SK-N-SH (cell line): ENCODE measurements at regions not wholly inside any gene's neighbourhood (a gene's known extent, or its start where the extent isn't known, plus 50 kb on each side); places are given as distances from the start of the nearest gene placed in this dataset.

Experiments used
- CTCF ChIA-PET: fragments of 300-600, 350-600 bp; formaldehyde crosslinking; extraction: SDS; loops from one replicate; lab custom pipeline; 2021; lab: Yijun Ruan, JAX
- POLR2A ChIA-PET: fragments of 350-600 bp; sonication (Branson Sonifier 250); formaldehyde crosslinking; extraction: SDS; loops from one replicate; lab custom pipeline; 2020; ENCODE audit warnings: antibody characterized with exemption, inconsistent platforms; lab: Yijun Ruan, JAX
- DNase-seq: peaks from one replicate; pipeline ENCODE4 v3.0.0; 2012
- H2AFZ ChIP-seq: fragments of 200-600 bp; sonication (generic); 2 replicates; pipeline ENCODE4 v1.8.1; 2016; ENCODE audit warnings: antibody characterized with exemption, mild to moderate bottlenecking, low read depth
- H3F3A ChIP-seq: fragments of 200-600 bp; sonication (generic); replicated peaks from 2 replicates; pipeline ENCODE3; 2016; ENCODE audit warnings: antibody characterized with exemption, mild to moderate bottlenecking; ENCODE audit not compliant: insufficient read depth
- H3K27ac ChIP-seq, 2 experiments: fragments of 200-500 bp in 1 of 2; fragments of 200-600 bp in 1 of 2; sonication (Bioruptor generic) in 1 of 2; sonication (generic), shearing (Covaris generic) in 1 of 2; 2 replicates each; pipeline versions ENCODE4 v1.5.1 to v1.6.1; 2014 to 2016; ENCODE audit warnings: low read depth in 2 of 2, inconsistent platforms in 1 of 2, low read length in 1 of 2, mild to moderate bottlenecking in 1 of 2, mixed read lengths in 1 of 2
- H3K27me3 ChIP-seq: fragments of 200-600 bp; sonication (generic), shearing (Covaris generic); 2 replicates; pipeline ENCODE4 v1.6.1; 2016; ENCODE audit warnings: mixed run types; ENCODE audit not compliant: insufficient read depth
- H3K36me3 ChIP-seq, 2 experiments: fragments of 200-500 bp in 1 of 2; fragments of 200-600 bp in 1 of 2; sonication (Bioruptor generic) in 1 of 2; sonication (generic) in 1 of 2; replicated peaks in 1 of 2; 2 replicates each; pipeline versions ENCODE3 to v1.5.1; 2014 to 2016; ENCODE audit warnings: low read length in 1 of 2, mild to moderate bottlenecking in 1 of 2; ENCODE audit not compliant: insufficient read depth in 2 of 2, control insufficient read depth in 1 of 2
- H3K4me1 ChIP-seq, 2 experiments: fragments of 200-500 bp in 1 of 2; fragments of 200-600 bp in 1 of 2; sonication (Bioruptor generic) in 1 of 2; sonication (generic), shearing (Covaris generic) in 1 of 2; 2 replicates each; pipeline versions ENCODE4 v1.5.1 to v1.6.1; 2014 to 2016; ENCODE audit warnings: low read depth in 1 of 2, low read length in 1 of 2, mixed run types in 1 of 2; ENCODE audit not compliant: insufficient read depth in 2 of 2, control insufficient read depth in 1 of 2
- H3K4me2 ChIP-seq: fragments of 200-600 bp; sonication (generic), shearing (Covaris generic); 2 replicates; pipeline ENCODE4 v1.6.1; 2017; ENCODE audit warnings: mixed run types
- H3K4me3 ChIP-seq, 2 experiments: fragments of 200-500 bp in 1 of 2; fragments of 200-600 bp in 1 of 2; sonication (Bioruptor generic) in 1 of 2; sonication (generic), shearing (Covaris generic) in 1 of 2; 2 replicates each; pipeline versions ENCODE4 v1.5.1 to v1.8.1; 2014 to 2016; ENCODE audit warnings: low read depth in 2 of 2, inconsistent platforms in 1 of 2, low read length in 1 of 2, mild to moderate bottlenecking in 1 of 2, mixed read lengths in 1 of 2, moderate library complexity in 1 of 2
- H3K79me2 ChIP-seq: fragments of 200-600 bp; sonication (generic); 2 replicates; pipeline ENCODE4 v1.8.1; 2017; ENCODE audit warnings: mild to moderate bottlenecking; ENCODE audit not compliant: insufficient read depth
- H3K9ac ChIP-seq: fragments of 200-600 bp; sonication (generic); 2 replicates; pipeline ENCODE4 v1.6.1; 2017; ENCODE audit warnings: mixed run types
- H3K9me2 ChIP-seq: fragments of 200-600 bp; sonication (generic); 2 replicates; pipeline ENCODE4 v1.6.1; 2017; ENCODE audit warnings: mixed run types
- H3K9me3 ChIP-seq: fragments of 200-600 bp; sonication (generic); 2 replicates; pipeline ENCODE4 v1.6.1; 2017; ENCODE audit warnings: mixed run types, mild to moderate bottlenecking, moderate library complexity
- H4K20me1 ChIP-seq: fragments of 200-600 bp; sonication (generic); 2 replicates; pipeline ENCODE4 v1.6.1; 2017; ENCODE audit warnings: mild to moderate bottlenecking, mixed run types; ENCODE audit not compliant: insufficient read depth
- CHD2 ChIP-seq: fragments of 150-350 bp; IDR thresholded peaks from 2 replicates; pipeline ENCODE4 v1.6.1; 2018; ENCODE audit warnings: low read length; ENCODE audit not compliant: partially characterized antibody
- CTCF ChIP-seq: fragments of 200-600 bp; sonication (generic); IDR thresholded peaks from 2 replicates; pipeline ENCODE4 v1.6.1; 2017; ENCODE audit warnings: antibody characterized with exemption, mild to moderate bottlenecking, moderate library complexity
- EP300 ChIP-seq, 2 experiments: IDR thresholded peaks; 2 replicates each; pipeline versions ENCODE4 v1.4.0 to v1.6.1; 2012; ENCODE audit warnings: borderline replicate concordance in 1 of 2, low read depth in 1 of 2, low read length in 1 of 2
- EZH2phosphoT487 ChIP-seq: fragments of 200-600 bp; sonication (generic); IDR thresholded peaks from 2 replicates; pipeline ENCODE4 v1.6.1; 2017; ENCODE audit warnings: low read depth, mixed run types, mild to moderate bottlenecking, antibody characterized with exemption, moderate library complexity, borderline replicate concordance
- FOXJ3 ChIP-seq: sonication (generic); formaldehyde crosslinking; IDR thresholded peaks from 2 replicates; pipeline ENCODE4 v1.5.1; 2020; ENCODE audit warnings: mild to moderate bottlenecking, missing genetic modification reagents
- GABPA ChIP-seq: IDR thresholded peaks from 2 replicates; pipeline ENCODE4 v1.4.0; 2012; ENCODE audit warnings: low read depth, mild to moderate bottlenecking
- GATA2 ChIP-seq: sonication (generic); formaldehyde crosslinking; IDR thresholded peaks from 2 replicates; pipeline ENCODE4 v1.5.0; 2020; ENCODE audit warnings: mild to moderate bottlenecking, missing genetic modification reagents
- JUND ChIP-seq: IDR thresholded peaks from 2 replicates; pipeline ENCODE4 v1.4.0; 2012
- MAX ChIP-seq: IDR thresholded peaks from 2 replicates; pipeline ENCODE4 v1.4.0; 2012; ENCODE audit warnings: low read depth
- MXI1 ChIP-seq: IDR thresholded peaks from 2 replicates; pipeline ENCODE4 v1.6.1; 2012; ENCODE audit warnings: mild to moderate bottlenecking, low read depth, low read length, improper control_type of control experiment
- NFIC ChIP-seq: IDR thresholded peaks from 2 replicates; pipeline ENCODE4 v1.4.0; 2012; ENCODE audit warnings: borderline replicate concordance
- POLR2AphosphoS5 ChIP-seq: IDR thresholded peaks from 2 replicates; pipeline ENCODE4 v1.6.1; 2012; ENCODE audit warnings: low read depth, low read length
- RAD21 ChIP-seq: IDR thresholded peaks from 2 replicates; pipeline ENCODE4 v1.6.1; 2012; ENCODE audit warnings: mild to moderate bottlenecking, low read length
- RFX5 ChIP-seq: IDR thresholded peaks from 2 replicates; pipeline ENCODE4 v1.6.1; 2012; ENCODE audit warnings: mild to moderate bottlenecking, improper control_type of control experiment, low read length
- RXRA ChIP-seq: IDR thresholded peaks from 2 replicates; pipeline ENCODE4 v1.4.0; 2012; ENCODE audit warnings: low read depth, mild to moderate bottlenecking, borderline replicate concordance
- SIN3A ChIP-seq: IDR thresholded peaks from 2 replicates; pipeline ENCODE4 v1.6.1; 2012; ENCODE audit warnings: low read depth, mild to moderate bottlenecking, low read length, moderate library complexity, borderline replicate concordance
- SMC3 ChIP-seq: IDR thresholded peaks from 2 replicates; pipeline ENCODE4 v1.6.1; 2012; ENCODE audit warnings: low read depth, low read length, improper control_type of control experiment
- TCF12 ChIP-seq: IDR thresholded peaks from 2 replicates; pipeline ENCODE4 v1.4.0; 2012
- WGBS: methylation state at CpG from one replicate; pipeline ENCODE4 v1.1.6; 2017; ENCODE audit warnings: low lambda C conversion rate; 5-methylcytosine and 5-hydroxymethylcytosine counted together
- TF ChIP-seq, protein P1 (sequence below): IDR thresholded peaks from 2 replicates; pipeline ENCODE4 v1.4.0; 2012; ENCODE audit warnings: low read depth, borderline replicate concordance
- TF ChIP-seq, protein P2 (sequence below): fragments of 150-350 bp; IDR thresholded peaks from 2 replicates; pipeline ENCODE4 v1.6.1; 2016; ENCODE audit warnings: mild to moderate bottlenecking, low read depth, low read length

DNA sequence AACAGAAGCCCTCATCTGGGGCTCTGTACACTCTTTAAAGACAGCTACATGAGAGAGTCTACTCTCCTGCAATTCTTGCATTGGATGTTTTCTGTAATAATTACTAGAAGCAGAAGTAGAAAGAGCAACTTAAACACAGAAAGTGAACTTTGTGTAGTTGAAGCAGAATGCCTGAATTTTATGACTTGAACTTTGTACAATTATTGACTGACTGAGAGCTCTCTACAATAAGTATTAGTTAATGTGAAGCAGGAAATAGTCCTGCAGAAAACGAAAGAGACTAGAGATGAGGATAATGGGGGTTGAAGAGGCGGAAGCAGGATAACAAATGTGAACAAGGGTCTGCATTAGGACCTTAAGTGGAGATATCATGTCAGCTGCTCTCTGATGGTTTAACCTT lies 79.2 kb upstream of the STK39 start:
- Histone ChIP-seq H3K4me2 (no peak overlapping the region), H3K27me3 (no peaks in the 10 kb centered on the region), H3K9me2 (no peaks in the 10 kb centered on the region), H3K4me1 (no peaks in the 10 kb centered on the region), H2AFZ (no peak overlapping the region), H3K27ac (no peak overlapping the region), H3F3A (no peaks in the 10 kb centered on the region), H3K4me3 (no peak overlapping the region), H3K36me3 (no peaks in the 10 kb centered on the region), H4K20me1 (no peaks in the 10 kb centered on the region), H3K9me3 (0 out of 2 replicates have a peak, but pooled peaks cover 9% of the 10 kb centered on the region), H3K79me2 (no peaks in the 10 kb centered on the region), H3K9ac (no peak overlapping the region)
- no peak for TF ChIP-seq POLR2AphosphoS5
- TF ChIP-seq, protein P1, sequence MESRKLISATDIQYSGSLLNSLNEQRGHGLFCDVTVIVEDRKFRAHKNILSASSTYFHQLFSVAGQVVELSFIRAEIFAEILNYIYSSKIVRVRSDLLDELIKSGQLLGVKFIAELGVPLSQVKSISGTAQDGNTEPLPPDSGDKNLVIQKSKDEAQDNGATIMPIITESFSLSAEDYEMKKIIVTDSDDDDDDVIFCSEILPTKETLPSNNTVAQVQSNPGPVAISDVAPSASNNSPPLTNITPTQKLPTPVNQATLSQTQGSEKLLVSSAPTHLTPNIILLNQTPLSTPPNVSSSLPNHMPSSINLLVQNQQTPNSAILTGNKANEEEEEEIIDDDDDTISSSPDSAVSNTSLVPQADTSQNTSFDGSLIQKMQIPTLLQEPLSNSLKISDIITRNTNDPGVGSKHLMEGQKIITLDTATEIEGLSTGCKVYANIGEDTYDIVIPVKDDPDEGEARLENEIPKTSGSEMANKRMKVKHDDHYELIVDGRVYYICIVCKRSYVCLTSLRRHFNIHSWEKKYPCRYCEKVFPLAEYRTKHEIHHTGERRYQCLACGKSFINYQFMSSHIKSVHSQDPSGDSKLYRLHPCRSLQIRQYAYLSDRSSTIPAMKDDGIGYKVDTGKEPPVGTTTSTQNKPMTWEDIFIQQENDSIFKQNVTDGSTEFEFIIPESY = no peak
- TF ChIP-seq, protein P2, sequence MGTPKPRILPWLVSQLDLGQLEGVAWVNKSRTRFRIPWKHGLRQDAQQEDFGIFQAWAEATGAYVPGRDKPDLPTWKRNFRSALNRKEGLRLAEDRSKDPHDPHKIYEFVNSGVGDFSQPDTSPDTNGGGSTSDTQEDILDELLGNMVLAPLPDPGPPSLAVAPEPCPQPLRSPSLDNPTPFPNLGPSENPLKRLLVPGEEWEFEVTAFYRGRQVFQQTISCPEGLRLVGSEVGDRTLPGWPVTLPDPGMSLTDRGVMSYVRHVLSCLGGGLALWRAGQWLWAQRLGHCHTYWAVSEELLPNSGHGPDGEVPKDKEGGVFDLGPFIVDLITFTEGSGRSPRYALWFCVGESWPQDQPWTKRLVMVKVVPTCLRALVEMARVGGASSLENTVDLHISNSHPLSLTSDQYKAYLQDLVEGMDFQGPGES = no peak
- TF ChIP-seq CHD2 = no peak
- no peak for TF ChIP-seq SMC3
- TF ChIP-seq RFX5 = no peak
- no peak for TF ChIP-seq MAX
- no peak for TF ChIP-seq JUND
- no peak for TF ChIP-seq EZH2phosphoT487
- TF ChIP-seq GABPA = no peak
- TF ChIP-seq TCF12 = no peak
- TF ChIP-seq RXRA = no peak
- TF ChIP-seq RAD21 = no peak
- TF ChIP-seq CTCF = no peak
- TF ChIP-seq MXI1 = no peak
- no peak for TF ChIP-seq FOXJ3
- no peak for TF ChIP-seq SIN3A
- TF ChIP-seq GATA2 (CRISPR knock-in tag) = no peak
- TF ChIP-seq NFIC = no peak
- TF ChIP-seq EP300 (IDR thresholded peaks at IDR 0.05; ENCODE audit: borderline replicate concordance in 1 of 2, low read depth in 1 of 2, low read length in 1 of 2) = no peak
- ChIA-PET CTCF (interaction anchor here (0.6 kb wide), 1 partner anchor 13 kb away, joined by 3 read pairs; no protein-coding TSS in a partner anchor), POLR2A (no interaction called here)
- DNase-seq = no peak
- 49% methylated on average over 2 of the region's 2 CpGs for WGBS
